Left renal cortex interstitium (tissue), 4 donors: ENCODE measurements at regions not wholly inside any gene's neighbourhood (a gene's known extent, or its start where the extent isn't known, plus 50 kb on each side); places are given as distances from the start of the nearest gene placed in this dataset.

Experiments used
- DNase-seq, 4 donors: peaks; one replicate each; pipeline ENCODE4 v3.0.0-alpha.2; 2013; ENCODE audit warnings: low read depth in 4 of 4, low spot score in 2 of 4, missing footprints in 1 of 4

GRCh38 chr4:38574559-38575333 is 89.3 kb upstream of the KLF3 start:
- no peak for DNase-seq

GRCh38 chr4:38576767-38577166 is 87.2 kb upstream of the KLF3 start:
- DNase-seq, result no peak

- DNase-seq, result no peak
Measured at GRCh38 chr4:38577462-38577861, 86.5 kb upstream of the KLF3 start.

- DNase-seq, result no peak
Measured at GRCh38 chr4:38581426-38582106, 82.4 kb upstream of the KLF3 start.

- no peak for DNase-seq
Measured at GRCh38 chr4:38582445-38582844, 81.6 kb upstream of the KLF3 start.

- DNase-seq, result no peak
Measured at GRCh38 chr4:38582889-38583470, 81.0 kb upstream of the KLF3 start.

GRCh38 chr4:38585871-38586270 is 78.1 kb upstream of the KLF3 start:
- DNase-seq, result no peak

- DNase-seq, result no peak
Measured at GRCh38 chr4:38587106-38587505, 76.9 kb upstream of the KLF3 start.

- DNase-seq, result no peak
Measured at GRCh38 chr4:38590046-38590445, 74.0 kb upstream of the KLF3 start.

GRCh38 chr4:38591617-38592337 is 72.2 kb upstream of the KLF3 start:
- no peak for DNase-seq

- DNase-seq, result no peak
Measured at GRCh38 chr4:38598489-38598888, 65.5 kb upstream of the KLF3 start.

GRCh38 chr4:38600575-38600974 is 63.4 kb upstream of the KLF3 start:
- DNase-seq, result no peak

- no peak for DNase-seq
Measured at GRCh38 chr4:38601244-38601915, 62.6 kb upstream of the KLF3 start.

- DNase-seq, result no peak
Measured at GRCh38 chr4:38601916-38602291, 62.1 kb upstream of the KLF3 start.

GRCh38 chr4:38603652-38604051 is 60.3 kb upstream of the KLF3 start:
- no peak for DNase-seq

GRCh38 chr4:38605181-38605752 is 58.7 kb upstream of the KLF3 start:
- no peak for DNase-seq

- peak in 3 of 4 donors; percentile 47 to 54 (median 53) for DNase-seq
Measured at GRCh38 chr4:38605753-38606586, 58.0 kb upstream of the KLF3 start.

GRCh38 chr4:38606587-38606905 is 57.5 kb upstream of the KLF3 start:
- no peak for DNase-seq

- no peak for DNase-seq
Measured at GRCh38 chr4:38609614-38610013, 54.4 kb upstream of the KLF3 start.

- DNase-seq, result no peak
Measured at GRCh38 chr4:38610521-38610920, 53.5 kb upstream of the KLF3 start.
